HL-60 (cell line): ENCODE measurements at regions not wholly inside any gene's neighbourhood (a gene's known extent, or its start where the extent isn't known, plus 50 kb on each side); places are given as distances from the start of the nearest gene placed in this dataset.

Experiments
- DNase-seq, 2 experiments: peaks; one replicate each; pipeline ENCODE4 v3.0.0-alpha.2; 2010 to 2020; ENCODE audit warnings: low read depth in 1 of 2, low spot score in 1 of 2
- H3K27ac ChIP-seq: fragments of 250-450 bp; sonication (Bioruptor Pico); replicated peaks from 2 replicates; pipeline ENCODE4 v1.5.1; 2020; ENCODE audit warnings: mild to moderate bottlenecking, moderate library complexity
- H3K27me3 ChIP-seq: fragments of 250-450 bp; sonication (Bioruptor Pico); 2 replicates; pipeline ENCODE4 v1.5.1; 2021; ENCODE audit warnings: mild to moderate bottlenecking, moderate library complexity; ENCODE audit not compliant: insufficient read depth, poor library complexity, severe bottlenecking
- H3K4me3 ChIP-seq: replicated peaks from 2 replicates; pipeline ENCODE4 v1.5.1; 2011; ENCODE audit warnings: mild to moderate bottlenecking, control low read depth, low read length; ENCODE audit not compliant: insufficient read depth
- GABPA ChIP-seq: IDR thresholded peaks from 2 replicates; pipeline ENCODE4 v1.6.1; 2012; ENCODE audit warnings: low read depth
- POLR2AphosphoS5 ChIP-seq: IDR thresholded peaks from 2 replicates; pipeline ENCODE4 v1.6.1; 2012; ENCODE audit warnings: low read depth
- REST ChIP-seq: IDR thresholded peaks from 2 replicates; pipeline ENCODE4 v1.6.1; 2012; ENCODE audit warnings: low read depth; ENCODE audit not compliant: insufficient replicate concordance
- SPI1 ChIP-seq: IDR thresholded peaks from 2 replicates; pipeline ENCODE4 v1.6.1; 2012; ENCODE audit warnings: low read depth, mild to moderate bottlenecking, borderline replicate concordance
- TF ChIP-seq, protein P1 (sequence below): IDR thresholded peaks from one replicate; pipeline ENCODE4 v1.5.1; 2011; ENCODE audit warnings: low read length, control low read depth, inconsistent platforms; ENCODE audit not compliant: insufficient read depth

GRCh38 chr7:68423356-68423755, 1174.9 kb upstream of the AUTS2 start:
- Histone ChIP-seq H3K27me3 (no peaks in the 10 kb centered on the region), H3K4me3 (no peak overlapping the region), H3K27ac (no peak overlapping the region)
- DNase-seq = no peak
- TF ChIP-seq, protein P1, sequence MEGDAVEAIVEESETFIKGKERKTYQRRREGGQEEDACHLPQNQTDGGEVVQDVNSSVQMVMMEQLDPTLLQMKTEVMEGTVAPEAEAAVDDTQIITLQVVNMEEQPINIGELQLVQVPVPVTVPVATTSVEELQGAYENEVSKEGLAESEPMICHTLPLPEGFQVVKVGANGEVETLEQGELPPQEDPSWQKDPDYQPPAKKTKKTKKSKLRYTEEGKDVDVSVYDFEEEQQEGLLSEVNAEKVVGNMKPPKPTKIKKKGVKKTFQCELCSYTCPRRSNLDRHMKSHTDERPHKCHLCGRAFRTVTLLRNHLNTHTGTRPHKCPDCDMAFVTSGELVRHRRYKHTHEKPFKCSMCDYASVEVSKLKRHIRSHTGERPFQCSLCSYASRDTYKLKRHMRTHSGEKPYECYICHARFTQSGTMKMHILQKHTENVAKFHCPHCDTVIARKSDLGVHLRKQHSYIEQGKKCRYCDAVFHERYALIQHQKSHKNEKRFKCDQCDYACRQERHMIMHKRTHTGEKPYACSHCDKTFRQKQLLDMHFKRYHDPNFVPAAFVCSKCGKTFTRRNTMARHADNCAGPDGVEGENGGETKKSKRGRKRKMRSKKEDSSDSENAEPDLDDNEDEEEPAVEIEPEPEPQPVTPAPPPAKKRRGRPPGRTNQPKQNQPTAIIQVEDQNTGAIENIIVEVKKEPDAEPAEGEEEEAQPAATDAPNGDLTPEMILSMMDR = no peak
- TF ChIP-seq SPI1 (no peak), GABPA (no peak)

DNA sequence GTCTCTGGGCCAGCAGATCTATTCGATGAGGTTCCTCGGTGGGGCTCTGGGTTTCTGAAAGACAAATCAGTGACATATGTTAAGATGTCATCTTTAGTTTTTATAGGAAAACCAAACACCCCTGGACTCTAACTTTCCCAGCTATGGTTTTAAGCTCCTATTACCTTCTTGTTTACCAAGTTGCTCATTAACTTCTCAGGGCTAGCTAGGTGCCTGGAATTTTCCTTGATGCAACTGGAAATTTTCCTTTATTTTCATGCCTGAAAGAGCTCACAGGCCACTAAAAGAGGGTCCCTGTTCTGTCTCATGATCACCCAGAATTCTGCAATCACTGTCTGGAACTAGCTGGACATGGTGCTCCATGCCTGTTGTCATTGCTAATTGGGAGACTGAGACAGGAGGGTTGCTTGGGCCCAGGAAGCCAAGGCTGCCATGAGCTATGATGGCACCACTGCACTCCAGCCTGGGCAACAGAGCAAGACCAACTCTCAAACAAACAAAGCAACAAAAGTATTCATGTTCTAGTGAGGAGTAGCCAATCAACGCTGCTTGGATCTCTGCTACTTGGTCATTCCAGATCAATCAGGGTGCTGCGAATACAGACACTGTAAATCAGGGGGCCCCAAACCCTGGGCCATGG, 1173.5 kb upstream of the AUTS2 start:
- Histone ChIP-seq H3K27me3 (no peaks in the 10 kb centered on the region), H3K27ac (no peak overlapping the region), H3K4me3 (no peak overlapping the region)
- DNase-seq = no peak
- TF ChIP-seq POLR2AphosphoS5 (no peak), REST (no peak), SPI1 (no peak), GABPA (no peak)
- TF ChIP-seq, protein P1 = no peak

DNA sequence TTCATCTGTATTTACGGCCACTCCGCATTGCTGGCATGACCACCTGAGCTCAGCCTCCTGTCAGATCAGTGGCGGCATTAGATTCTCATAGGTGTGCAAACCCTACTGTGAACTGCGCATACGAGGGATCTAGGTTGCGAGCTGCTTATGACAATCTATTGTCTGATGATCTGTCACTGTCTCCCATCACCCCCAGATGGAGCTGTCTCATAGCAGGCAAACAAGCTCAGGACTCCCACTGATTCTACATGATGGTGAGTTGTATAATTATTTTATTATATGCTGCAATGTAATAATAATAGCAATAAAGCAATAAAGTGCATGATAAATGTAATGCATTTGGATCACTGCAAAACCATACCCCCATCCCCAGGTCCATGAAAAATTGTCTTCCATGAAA, 1172.9 kb upstream of the AUTS2 start:
- Histone ChIP-seq H3K4me3 (no peak overlapping the region), H3K27ac (no peak overlapping the region), H3K27me3 (no peaks in the 10 kb centered on the region)
- TF ChIP-seq REST (no peak), SPI1 (no peak), GABPA (no peak), POLR2AphosphoS5 (no peak)
- TF ChIP-seq, protein P1 = no peak
- no peak for DNase-seq
